ENCODE measurements at regions not wholly inside any gene's neighbourhood (a gene's known extent, or its start where the extent isn't known, plus 50 kb on each side); places are given as distances from the start of the nearest gene placed in this dataset.

- no peak for DNase-seq (ENCODE audit: low spot score)
Measured at GRCh38 chr2:128368437-128369107, 49.9 kb upstream of the HS6ST1 start.

DNA sequence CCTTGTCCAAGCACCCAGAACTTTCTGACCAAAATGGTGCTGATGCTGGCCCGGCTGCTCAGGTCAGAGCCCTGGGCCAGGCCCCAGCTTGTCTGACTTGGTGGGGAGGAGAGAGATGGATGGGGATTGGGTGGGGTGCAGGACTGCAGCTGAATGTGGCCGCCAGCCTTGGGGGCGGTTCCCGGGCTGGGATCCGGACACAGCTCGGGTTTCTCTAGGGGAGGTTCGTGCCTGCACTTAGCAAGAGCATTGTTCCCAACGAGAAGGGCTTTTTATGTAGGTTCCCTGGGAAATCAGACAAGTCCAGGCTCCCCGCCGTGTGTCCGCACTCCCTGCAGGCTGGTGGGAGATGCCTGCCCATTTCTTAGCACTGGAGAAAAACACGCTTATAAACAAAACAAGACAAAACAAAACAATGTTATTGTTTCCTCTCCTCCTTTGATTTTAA is 50.5 kb upstream of the HS6ST1 start:
- no peak for DNase-seq (ENCODE audit: low spot score)

GRCh38 chr2:128369602-128370467 is 51.2 kb upstream of the HS6ST1 start:
- DNase-seq (ENCODE audit: low spot score) = no peak

DNA sequence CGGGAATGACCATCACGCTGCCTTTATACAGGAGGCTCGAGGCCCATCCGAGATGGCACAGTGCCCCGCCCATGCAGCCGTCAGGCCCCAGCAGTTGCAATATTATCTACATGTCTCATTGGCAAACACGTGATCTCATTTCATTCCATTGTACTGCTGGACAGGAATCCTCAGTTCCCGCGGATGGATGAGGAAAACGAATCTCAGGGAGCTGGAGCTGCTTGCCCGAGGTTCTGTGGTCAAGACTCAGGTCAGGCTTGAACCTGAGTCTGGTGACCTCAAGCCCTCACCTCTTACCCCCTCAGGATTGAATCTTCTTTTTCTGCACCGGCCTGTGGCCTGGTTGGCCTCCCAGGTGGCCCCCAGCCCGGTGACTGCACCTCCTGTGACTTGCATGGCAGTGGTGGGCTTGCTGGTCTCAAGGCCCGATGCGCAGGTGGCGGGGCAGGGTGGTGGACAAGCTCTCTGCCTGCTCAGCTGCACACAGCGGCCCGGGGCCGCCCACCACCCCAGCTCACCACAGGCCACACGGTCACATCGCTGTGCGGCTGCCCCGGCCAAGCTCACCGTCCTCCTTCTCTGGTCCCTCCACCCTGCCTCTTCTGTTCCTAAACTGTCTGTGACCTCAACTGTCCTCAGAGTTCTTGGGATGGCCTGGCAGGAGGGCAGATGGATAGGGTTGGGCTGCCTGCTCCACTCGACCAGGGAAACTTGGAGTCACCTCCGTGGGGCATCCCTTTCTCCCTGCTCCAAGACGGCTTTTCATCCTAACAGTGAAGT is 52.0 kb upstream of the HS6ST1 start:
- DNase-seq (ENCODE audit: low spot score) = no peak

- no peak for DNase-seq (ENCODE audit: low spot score)
Measured at GRCh38 chr2:128371248-128371630, 52.6 kb upstream of the HS6ST1 start.

- DNase-seq (ENCODE audit: low spot score) = no peak
Measured at GRCh38 chr2:128371648-128372345, 53.1 kb upstream of the HS6ST1 start.

- DNase-seq (ENCODE audit: low spot score) = no peak
Measured at GRCh38 chr2:128372621-128373341, 54.1 kb upstream of the HS6ST1 start.

GRCh38 chr2:128373451-128374000 is 54.9 kb upstream of the HS6ST1 start:
- no peak for DNase-seq (ENCODE audit: low spot score)

- no peak for DNase-seq (ENCODE audit: low spot score)
Measured at GRCh38 chr2:128374001-128374710, 55.5 kb upstream of the HS6ST1 start.

- no peak for DNase-seq (ENCODE audit: low spot score)
Measured at GRCh38 chr2:128374711-128375413, 56.2 kb upstream of the HS6ST1 start.

DNA sequence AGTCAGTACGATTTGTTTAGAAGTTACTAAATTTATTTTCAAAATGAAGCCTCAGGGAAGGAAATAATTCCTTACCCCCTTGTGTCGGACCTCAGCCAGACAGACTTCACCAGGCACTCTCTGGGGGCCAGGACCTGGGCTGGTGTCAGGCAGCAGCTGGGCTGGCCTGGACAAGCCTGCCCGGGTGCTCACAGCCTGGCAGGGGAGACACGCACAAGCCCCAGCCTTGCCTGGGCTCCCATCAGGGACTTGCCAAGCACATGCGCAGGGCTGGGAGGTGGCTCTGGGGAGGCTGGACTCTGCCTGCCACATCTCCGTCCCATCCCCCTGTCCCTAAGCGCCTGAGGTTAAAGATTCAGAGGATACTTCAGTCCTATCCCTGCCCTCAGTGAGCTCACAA is 56.8 kb upstream of the HS6ST1 start:
- no peak for DNase-seq (ENCODE audit: low spot score)

- DNase-seq (ENCODE audit: low spot score) = no peak
Measured at GRCh38 chr2:128376241-128377041, 57.8 kb upstream of the HS6ST1 start.

DNA sequence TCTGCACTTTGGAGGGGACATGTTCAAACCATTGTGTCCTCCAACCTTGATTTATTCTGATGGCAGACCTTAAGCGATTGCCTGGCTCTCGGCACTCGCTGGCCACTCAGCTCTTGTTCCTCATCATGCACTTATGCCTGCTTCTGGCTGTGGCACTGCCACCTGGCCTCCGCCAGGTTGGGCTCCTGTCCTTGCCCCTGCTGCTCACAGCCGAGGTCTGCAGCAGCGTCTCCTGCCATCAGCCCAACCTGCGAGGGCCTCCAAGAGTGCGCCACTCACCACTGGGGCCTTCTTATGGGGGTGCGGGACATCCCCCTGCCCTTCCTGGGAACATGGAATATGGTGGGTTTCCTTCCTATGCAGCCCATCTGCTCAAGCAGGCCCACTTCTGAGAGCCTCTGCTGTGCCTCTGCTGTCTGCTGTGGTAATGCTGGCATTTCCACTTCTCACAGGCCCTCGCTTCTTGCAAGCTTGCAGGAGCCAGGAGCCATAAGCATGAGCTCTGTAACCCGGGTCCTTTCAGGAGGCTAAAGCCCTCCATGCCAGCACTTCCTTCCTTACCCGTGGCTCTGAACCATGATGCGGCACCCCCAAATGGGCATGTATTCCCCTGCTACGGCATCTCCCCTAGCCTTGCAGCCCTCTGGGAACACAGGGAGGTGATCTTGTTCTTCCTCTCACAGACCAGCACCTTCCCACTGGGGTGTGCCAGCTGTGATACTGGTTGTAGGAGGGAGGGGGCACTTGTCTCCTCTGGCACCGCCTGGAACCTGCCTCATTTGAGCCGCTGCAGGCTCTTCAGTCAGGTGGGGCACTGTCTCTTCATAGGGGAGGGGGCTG is 58.6 kb upstream of the HS6ST1 start:
- no peak for DNase-seq (ENCODE audit: low spot score)

GRCh38 chr2:128378231-128379020 is 59.8 kb upstream of the HS6ST1 start:
- DNase-seq (ENCODE audit: low spot score) = no peak

GRCh38 chr2:128379021-128380015 is 60.6 kb upstream of the HS6ST1 start:
- no peak for DNase-seq (ENCODE audit: low spot score)
